Ascending aorta (tissue), 2 donors: ENCODE measurements at regions not wholly inside any gene's neighbourhood (a gene's known extent, or its start where the extent isn't known, plus 50 kb on each side); places are given as distances from the start of the nearest gene placed in this dataset.

ENCODE experiments used
- DNase-seq, 2 donors: peaks; one replicate each; pipeline ENCODE4 v3.0.0-alpha.2; 2019; ENCODE audit warnings: low spot score in 2 of 2
- H3K27ac ChIP-seq, 2 donors: fragments of 200-600 bp; sonication (generic); one replicate each; pipeline ENCODE4 v1.5.1; 2016 to 2017; ENCODE audit warnings: mild to moderate bottlenecking in 1 of 2
- H3K27me3 ChIP-seq: fragments of 200-600 bp; sonication (generic); one replicate; pipeline ENCODE4 v1.5.1; 2017
- H3K36me3 ChIP-seq, 2 donors: fragments of 200-600 bp; sonication (generic); one replicate each; pipeline ENCODE4 v1.5.1; 2016
- H3K4me1 ChIP-seq, 2 donors: fragments of 200-600 bp; sonication (generic); one replicate each; pipeline ENCODE4 v1.5.1; 2016 to 2017; ENCODE audit warnings: mild to moderate bottlenecking in 1 of 2
- H3K4me3 ChIP-seq, 2 donors: fragments of 200-600 bp; sonication (generic); one replicate each; pipeline ENCODE4 v1.5.1; 2016 to 2017; ENCODE audit warnings: mild to moderate bottlenecking in 1 of 2
- H3K9me3 ChIP-seq, 2 donors: fragments of 200-600 bp; sonication (generic); one replicate each; pipeline ENCODE4 v1.5.1; 2016
- CTCF ChIP-seq, 3 experiments: fragments of 200-600 bp in 2 of 3; fragments of 450-650 bp in 1 of 3; sonication (generic) in 2 of 3; IDR thresholded peaks; one replicate each; pipeline ENCODE4 v1.5.1; 2016 to 2019; ENCODE audit warnings: antibody characterized with exemption in 3 of 3, mild to moderate bottlenecking in 1 of 3, moderate library complexity in 1 of 3
- intact Hi-C: fragments of 100-400 bp; cut with DNase I; formaldehyde crosslinking; loops from one replicate; pipeline ENCODE4 v1.15.1; 2023

- intact Hi-C loops = no loop called here
- Histone ChIP-seq H3K4me1 (no peaks in the 10 kb centered on the region), H3K27ac (no peak overlapping the region), H3K27me3 (no peaks in the 10 kb centered on the region), H3K9me3 (no peaks in the 10 kb centered on the region), H3K36me3 (no peaks in the 10 kb centered on the region), H3K4me3 (no peak overlapping the region)
- DNase-seq = no peak
- no peak for TF ChIP-seq CTCF (IDR thresholded peaks at IDR 0.05)
Observed at GRCh38 chr16:49919327-49919726, 63.4 kb upstream of the ZNF423 start.

- Histone ChIP-seq H3K9me3 (no peaks in the 10 kb centered on the region), H3K4me3 (no peak overlapping the region), H3K27me3 (no peaks in the 10 kb centered on the region), H3K36me3 (no peaks in the 10 kb centered on the region), H3K27ac (no peak overlapping the region), H3K4me1 (no peaks in the 10 kb centered on the region)
- DNase-seq = no peak
- intact Hi-C loops = loop anchor here (5.0 kb wide), 1 partner anchor 428 kb away; no protein-coding TSS in a partner anchor
- TF ChIP-seq CTCF (IDR thresholded peaks at IDR 0.05) = no peak
Observed at GRCh38 chr16:49920397-49920796, 64.5 kb upstream of the ZNF423 start.

GRCh38 chr16:49921106-49921505, 65.2 kb upstream of the ZNF423 start:
- H3K4me1 ChIP-seq = no peaks in the 10 kb centered on the region
- H3K4me3 ChIP-seq = no peak overlapping the region
- intact Hi-C loops = loop anchor here (5.0 kb wide), 1 partner anchor 429 kb away; no protein-coding TSS in a partner anchor
- H3K27me3 ChIP-seq = no peaks in the 10 kb centered on the region
- no peaks in the 10 kb centered on the region for H3K9me3 ChIP-seq
- no peak for DNase-seq
- no peak for TF ChIP-seq CTCF (IDR thresholded peaks at IDR 0.05)
- H3K27ac ChIP-seq = no peak overlapping the region
- H3K36me3 ChIP-seq = no peaks in the 10 kb centered on the region

- H3K9me3 ChIP-seq = no peaks in the 10 kb centered on the region
- peak in 1 of 2 donors; percentile 67 for DNase-seq
- H3K36me3 ChIP-seq = no peaks in the 10 kb centered on the region
- peak; percentile 44 to 64 (median 57) for TF ChIP-seq CTCF (IDR thresholded peaks at IDR 0.05)
- intact Hi-C loops = loop anchor here (1.0 to 5.0 kb wide), 2 partner anchors 430 to 514 kb away; no protein-coding TSS in a partner anchor
- no peaks in the 10 kb centered on the region for H3K4me1 ChIP-seq
- no peak overlapping the region for H3K27ac ChIP-seq
- H3K27me3 ChIP-seq = no peaks in the 10 kb centered on the region
- no peak overlapping the region for H3K4me3 ChIP-seq
Observed at GRCh38 chr16:49921791-49922456, 66.0 kb upstream of the ZNF423 start.

- H3K4me1 ChIP-seq = no peaks in the 10 kb centered on the region
- no peaks in the 10 kb centered on the region for H3K9me3 ChIP-seq
- no peak for DNase-seq
- no peak for TF ChIP-seq CTCF (IDR thresholded peaks at IDR 0.05)
- H3K27me3 ChIP-seq = no peaks in the 10 kb centered on the region
- intact Hi-C loops = loop anchor here (5.0 kb wide), 1 partner anchor 431 kb away; no protein-coding TSS in a partner anchor
- H3K4me3 ChIP-seq = no peak overlapping the region
- no peaks in the 10 kb centered on the region for H3K36me3 ChIP-seq
- H3K27ac ChIP-seq = no peak overlapping the region
Observed at GRCh38 chr16:49923411-49923810, 67.5 kb upstream of the ZNF423 start.
